PFSK-1 (cell line): ENCODE measurements at regions not wholly inside any gene's neighbourhood (a gene's known extent, or its start where the extent isn't known, plus 50 kb on each side); places are given as distances from the start of the nearest gene placed in this dataset.

Experiments
- POLR2AphosphoS5 ChIP-seq: IDR thresholded peaks from 2 replicates; pipeline ENCODE4 v1.6.1; 2012; ENCODE audit warnings: low read depth, mild to moderate bottlenecking, control low read depth, low read length, moderate library complexity
- TAF1 ChIP-seq: IDR thresholded peaks from 2 replicates; pipeline ENCODE4 v1.6.1; 2012; ENCODE audit warnings: low read length, control low read depth, borderline replicate concordance; ENCODE audit not compliant: insufficient read depth

GRCh38 chr10:123462756-123463155, 203.4 kb upstream of the GPR26 start:
- no peak for TF ChIP-seq POLR2AphosphoS5
- TF ChIP-seq TAF1, result no peak
